Prostate gland (tissue), 2 donors: ENCODE measurements at regions not wholly inside any gene's neighbourhood (a gene's known extent, or its start where the extent isn't known, plus 50 kb on each side); places are given as distances from the start of the nearest gene placed in this dataset.

Experiments used
- CTCF ChIP-seq, 4 experiments: fragments of 200-600 bp in 2 of 4; fragments of 450-650 bp in 2 of 4; sonication (generic) in 2 of 4; IDR thresholded peaks; 1 replicate in 3 of 4; 2 replicates in 1 of 4; pipeline ENCODE4 v1.5.1; 2016 to 2019; ENCODE audit warnings: antibody characterized with exemption in 4 of 4, mild to moderate bottlenecking in 2 of 4, moderate library complexity in 2 of 4
- POLR2AphosphoS5 ChIP-seq: sonication (generic); formaldehyde crosslinking; IDR thresholded peaks from one replicate; pipeline ENCODE4 v1.6.1; 2017; ENCODE audit warnings: antibody characterized with exemption

DNA sequence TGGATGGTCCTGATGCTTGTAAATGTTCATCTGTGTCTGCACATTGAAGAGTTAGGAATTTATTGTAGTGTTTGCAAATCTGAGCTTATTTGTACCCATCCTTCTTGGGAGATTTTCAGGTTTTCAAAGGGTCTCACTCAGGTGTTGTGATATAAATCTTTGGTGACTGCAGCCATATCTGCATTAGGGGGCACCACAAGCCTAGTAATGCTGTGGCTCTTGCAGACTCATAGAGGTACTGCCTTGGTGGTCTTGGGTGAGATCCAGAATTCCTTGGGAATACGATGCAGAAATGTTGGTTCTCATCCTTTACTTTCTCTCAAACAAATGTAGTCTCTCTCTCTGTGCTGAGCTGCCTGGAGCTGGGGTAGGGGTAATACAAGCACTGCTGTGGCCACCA is 405.9 kb downstream of the TTLL7 start:
- TF ChIP-seq CTCF (IDR thresholded peaks at IDR 0.05) = no peak
- TF ChIP-seq POLR2AphosphoS5 = no peak
